K562 (cell line): ENCODE measurements at regions not wholly inside any gene's neighbourhood (a gene's known extent, or its start where the extent isn't known, plus 50 kb on each side); places are given as distances from the start of the nearest gene placed in this dataset.

ENCODE experiments used
- ATAC-seq: fragments of 200-7000 bp; cut with Tn5 transposase; 3 replicates; pipeline ENCODE4 v1.9.1; 2020; ENCODE audit warnings: moderate library complexity
- BruUV-seq: library from RNA; stranded (reverse); fragments of 400-500 nt; replicated peaks from 2 replicates; lab custom pipeline; 2021; lab: Mats Ljungman, UMichigan
- CTCF ChIA-PET: fragments of 300-600 bp; formaldehyde crosslinking; extraction: SDS; loops from one replicate; lab custom pipeline; 2021; ENCODE audit warnings: low intra/inter-chr PET ratio; lab: Yijun Ruan, JAX
- POLR2A ChIA-PET: fragments of 300-600, 350-650 bp; sonication (Branson Sonifier 250); formaldehyde crosslinking; extraction: SDS; loops from one replicate; lab custom pipeline; 2021; ENCODE audit warnings: antibody characterized with exemption, inconsistent platforms; lab: Yijun Ruan, JAX
- DNase-seq, 4 experiments: peaks; one replicate each; pipeline versions ENCODE4 v3.0.0 to v3.0.0-alpha.2; 2011 to 2018; ENCODE audit warnings: low spot score in 3 of 4, mixed read lengths in 3 of 4; ENCODE audit errors: extremely low read depth in 1 of 4
- FAIRE-seq: peaks from 2 replicates; lab custom pipeline; 2011; peaks lifted over from hg19 to GRCh38; lab: Jason Lieb, UNC
- H2AFZ ChIP-seq: 2 replicates; pipeline ENCODE4 v1.6.0; 2011; ENCODE audit warnings: low read depth, low read length, control low read depth, inconsistent platforms
- H3K27ac ChIP-seq: fragments of 200-600 bp; 3 replicates; pipeline ENCODE4 v1.8.0; 2011; ENCODE audit warnings: low read depth, mild to moderate bottlenecking, control low read depth, inconsistent platforms, low read length, moderate library complexity, mixed read lengths; ENCODE audit errors: extremely low read depth
- H3K27me3 ChIP-seq, 2 experiments: fragments of 300-600 bp in 1 of 2; 2 replicates in 1 of 2; 3 replicates in 1 of 2; pipeline versions ENCODE4 v1.6.0 to v1.8.0; 2011; ENCODE audit warnings: inconsistent platforms in 2 of 2, low read length in 2 of 2, mild to moderate bottlenecking in 1 of 2, mixed read lengths in 1 of 2, moderate library complexity in 1 of 2; ENCODE audit not compliant: control insufficient read depth in 2 of 2, insufficient read depth in 2 of 2
- H3K36me3 ChIP-seq: fragments of 300-600 bp; 3 replicates; pipeline ENCODE4 v1.8.0; 2011; ENCODE audit warnings: mild to moderate bottlenecking, low read length, inconsistent platforms; ENCODE audit not compliant: control insufficient read depth, insufficient read depth
- H3K4me1 ChIP-seq, 2 experiments: fragments of 200-600 bp in 1 of 2; replicated peaks in 1 of 2; 2 replicates in 1 of 2; 3 replicates in 1 of 2; pipeline versions ENCODE4 v1.5.1 to v1.8.0; 2011; ENCODE audit warnings: inconsistent platforms in 2 of 2, low read length in 2 of 2, mild to moderate bottlenecking in 1 of 2, mixed read lengths in 1 of 2, moderate library complexity in 1 of 2; ENCODE audit not compliant: control insufficient read depth in 2 of 2, insufficient read depth in 2 of 2
- H3K4me2 ChIP-seq: 2 replicates; pipeline ENCODE4 v1.6.1; 2011; ENCODE audit warnings: low read length, control low read depth, inconsistent platforms, mixed read lengths; ENCODE audit not compliant: insufficient read depth
- H3K4me3 ChIP-seq: fragments of 200-600 bp; sonication (generic), shearing (Covaris generic); 2 replicates; pipeline ENCODE4 v1.5.1; 2016; ENCODE audit warnings: control low read depth, inconsistent platforms
- H3K79me2 ChIP-seq: fragments of 200-600 bp; 3 replicates; pipeline ENCODE4 v1.8.0; 2011; ENCODE audit warnings: low read length, inconsistent platforms; ENCODE audit not compliant: control insufficient read depth, insufficient read depth
- H3K9ac ChIP-seq, 2 experiments: 2 replicates each; pipeline versions ENCODE4 v1.6.0 to v1.6.1; 2011; ENCODE audit warnings: low read depth in 2 of 2, low read length in 2 of 2, control low read depth in 1 of 2, inconsistent platforms in 1 of 2, mild to moderate bottlenecking in 1 of 2, mixed read lengths in 1 of 2; ENCODE audit not compliant: insufficient read depth in 1 of 2
- H3K9me1 ChIP-seq: one replicate; pipeline ENCODE4 v1.6.0; 2011; ENCODE audit warnings: inconsistent platforms, mild to moderate bottlenecking, low read length, moderate library complexity; ENCODE audit not compliant: control insufficient read depth, insufficient read depth
- H3K9me3 ChIP-seq: replicated peaks from 2 replicates; pipeline ENCODE4 v1.5.1; 2011; ENCODE audit warnings: low read depth, low read length, inconsistent platforms; ENCODE audit not compliant: control insufficient read depth, insufficient read depth
- H4K20me1 ChIP-seq: replicated peaks from 2 replicates; pipeline ENCODE4 v1.6.1; 2011; ENCODE audit warnings: low read length, inconsistent platforms, mixed read lengths; ENCODE audit not compliant: control insufficient read depth, insufficient read depth
- ARID2 ChIP-seq: fragments of 450-650 bp; IDR thresholded peaks from 2 replicates; pipeline ENCODE4 v1.6.1; 2017; ENCODE audit warnings: antibody characterized with exemption, mild to moderate bottlenecking
- CBFB ChIP-seq: sonication (generic); formaldehyde crosslinking; IDR thresholded peaks from 2 replicates; pipeline ENCODE4 v1.4.0; 2020; ENCODE audit warnings: mild to moderate bottlenecking, missing genetic modification reagents
- ELF2 ChIP-seq: fragments of 250-450 bp; sonication (Bioruptor Pico); IDR thresholded peaks from 2 replicates; pipeline ENCODE4 v1.5.0; 2021; ENCODE audit warnings: mild to moderate bottlenecking
- FOXJ2 ChIP-seq: fragments of 200-800 bp; sonication (Bioruptor generic); IDR thresholded peaks from 2 replicates; pipeline ENCODE4 v1.6.1; 2016; ENCODE audit warnings: missing genetic modification characterization, missing compliant biosample characterization
- GTF2E2 ChIP-seq: fragments of 200-800 bp; sonication (Bioruptor generic); IDR thresholded peaks from 2 replicates; pipeline ENCODE4 v1.6.1; 2016; ENCODE audit warnings: missing genetic modification characterization, missing compliant biosample characterization
- KDM5B ChIP-seq: fragments of 200-600 bp; sonication (generic); IDR thresholded peaks from 2 replicates; pipeline ENCODE4 v1.6.1; 2012; ENCODE audit warnings: low read depth, mild to moderate bottlenecking, moderate library complexity, low read length, control low read depth, inconsistent platforms; ENCODE audit not compliant: insufficient replicate concordance
- KLF6 ChIP-seq: fragments of 250-450 bp; sonication (Bioruptor Pico); IDR thresholded peaks from 2 replicates; pipeline ENCODE4 v1.4.0; 2020; ENCODE audit warnings: mild to moderate bottlenecking, moderate library complexity, borderline replicate concordance
- PHB ChIP-seq: fragments of 250-450 bp; sonication (Bioruptor Pico); IDR thresholded peaks from 2 replicates; pipeline ENCODE4 v1.5.0; 2021
- PTBP1 ChIP-seq: fragments of 200-400 bp; formaldehyde crosslinking; IDR thresholded peaks from 2 replicates; pipeline ENCODE4 v1.6.1; 2017; ENCODE audit warnings: low read depth, low read length
- RBM15 ChIP-seq: fragments of 200-400 bp; formaldehyde crosslinking; IDR thresholded peaks from 2 replicates; pipeline ENCODE4 v1.6.1; 2018; ENCODE audit warnings: mild to moderate bottlenecking, low read length, moderate library complexity; ENCODE audit not compliant: insufficient read depth
- TAF7 ChIP-seq: fragments of 450-650 bp; IDR thresholded peaks from 2 replicates; pipeline ENCODE4 v1.6.1; 2016; ENCODE audit warnings: missing genetic modification characterization, missing compliant biosample characterization
- in situ Hi-C: fragments of 300-500 bp; cut with MboI; formaldehyde crosslinking; loops from 4 replicates; pipeline ENCODE4 v1.15.0; 2018; ENCODE audit warnings: inconsistent platforms, mixed read lengths
- intact Hi-C: fragments of 100-400 bp; cut with micrococcal nuclease; formaldehyde crosslinking; loops from 2 replicates; pipeline ENCODE4 v1.14.2; 2022
- TF ChIP-seq, protein P1 (sequence below): sonication (generic); formaldehyde crosslinking; IDR thresholded peaks from 2 replicates; pipeline ENCODE4 v1.8.0; 2022; ENCODE audit warnings: missing genetic modification reagents, mild to moderate bottlenecking, moderate library complexity, borderline replicate concordance
- TF ChIP-seq, protein P2 (sequence below): fragments of 450-650 bp; IDR thresholded peaks from 2 replicates; pipeline ENCODE4 v1.7.0; 2016; ENCODE audit warnings: borderline replicate concordance
- TF ChIP-seq, protein P3 (sequence below): fragments of 450-650 bp; formaldehyde crosslinking; IDR thresholded peaks from 2 replicates; pipeline ENCODE4 v1.4.0; 2022; ENCODE audit warnings: mild to moderate bottlenecking, moderate library complexity
- TF ChIP-seq, protein P4 (sequence below), 2 experiments: fragments of 450-650 bp; conservative IDR thresholded peaks; 2 replicates each; pipeline ENCODE4 v1.6.1; 2017; ENCODE audit warnings: mild to moderate bottlenecking in 2 of 2, moderate library complexity in 2 of 2

DNA sequence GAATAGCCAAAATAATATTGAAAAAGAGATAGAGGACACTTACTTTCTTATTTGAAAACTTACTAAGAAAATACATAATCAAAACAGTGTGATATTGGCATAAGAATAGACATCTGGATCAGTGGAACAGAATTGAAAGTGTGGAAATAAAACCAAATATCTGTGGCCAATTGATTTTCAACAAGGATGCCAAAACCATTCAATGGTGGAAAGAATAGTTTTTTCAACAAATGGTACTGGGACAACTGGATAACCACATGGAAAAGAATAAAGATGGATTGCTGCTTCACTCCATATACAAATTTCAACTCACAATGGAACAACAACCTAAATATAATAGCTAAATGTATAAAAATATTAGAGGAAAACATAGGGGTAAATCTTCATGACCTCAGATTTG lies 152.5 kb upstream of the GPR149 start:
- ChIA-PET POLR2A (no interaction called here), CTCF (no interaction called here)
- Histone ChIP-seq H3K36me3 (no peaks in the 10 kb centered on the region), H3K79me2 (no peaks in the 10 kb centered on the region), H2AFZ (no peak overlapping the region), H3K4me3 (no peak overlapping the region), H3K27me3 (no peaks in the 10 kb centered on the region), H3K4me1 (no peaks in the 10 kb centered on the region), H3K9me3 (no peaks in the 10 kb centered on the region), H3K9ac (no peak overlapping the region), H3K9me1 (no peaks in the 10 kb centered on the region), H4K20me1 (no peaks in the 10 kb centered on the region), H3K4me2 (no peak overlapping the region), H3K27ac (no peak overlapping the region)
- FAIRE-seq (no peak), DNase-seq (no peak), ATAC-seq (no peak)
- BruUV-seq = no TSS peak
- in situ Hi-C loops (no loop called here), intact Hi-C loops (loop anchor here (10.0 kb wide), 1 partner anchor 132 kb away; no protein-coding TSS in a partner anchor)
- TF ChIP-seq, protein P1, sequence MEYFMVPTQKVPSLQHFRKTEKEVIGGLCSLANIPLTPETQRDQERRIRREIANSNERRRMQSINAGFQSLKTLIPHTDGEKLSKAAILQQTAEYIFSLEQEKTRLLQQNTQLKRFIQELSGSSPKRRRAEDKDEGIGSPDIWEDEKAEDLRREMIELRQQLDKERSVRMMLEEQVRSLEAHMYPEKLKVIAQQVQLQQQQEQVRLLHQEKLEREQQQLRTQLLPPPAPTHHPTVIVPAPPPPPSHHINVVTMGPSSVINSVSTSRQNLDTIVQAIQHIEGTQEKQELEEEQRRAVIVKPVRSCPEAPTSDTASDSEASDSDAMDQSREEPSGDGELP (CRISPR knock-in tag) = no peak
- TF ChIP-seq, protein P2, sequence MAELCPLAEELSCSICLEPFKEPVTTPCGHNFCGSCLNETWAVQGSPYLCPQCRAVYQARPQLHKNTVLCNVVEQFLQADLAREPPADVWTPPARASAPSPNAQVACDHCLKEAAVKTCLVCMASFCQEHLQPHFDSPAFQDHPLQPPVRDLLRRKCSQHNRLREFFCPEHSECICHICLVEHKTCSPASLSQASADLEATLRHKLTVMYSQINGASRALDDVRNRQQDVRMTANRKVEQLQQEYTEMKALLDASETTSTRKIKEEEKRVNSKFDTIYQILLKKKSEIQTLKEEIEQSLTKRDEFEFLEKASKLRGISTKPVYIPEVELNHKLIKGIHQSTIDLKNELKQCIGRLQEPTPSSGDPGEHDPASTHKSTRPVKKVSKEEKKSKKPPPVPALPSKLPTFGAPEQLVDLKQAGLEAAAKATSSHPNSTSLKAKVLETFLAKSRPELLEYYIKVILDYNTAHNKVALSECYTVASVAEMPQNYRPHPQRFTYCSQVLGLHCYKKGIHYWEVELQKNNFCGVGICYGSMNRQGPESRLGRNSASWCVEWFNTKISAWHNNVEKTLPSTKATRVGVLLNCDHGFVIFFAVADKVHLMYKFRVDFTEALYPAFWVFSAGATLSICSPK = no peak
- TF ChIP-seq CBFB = no peak
- TF ChIP-seq, protein P3, sequence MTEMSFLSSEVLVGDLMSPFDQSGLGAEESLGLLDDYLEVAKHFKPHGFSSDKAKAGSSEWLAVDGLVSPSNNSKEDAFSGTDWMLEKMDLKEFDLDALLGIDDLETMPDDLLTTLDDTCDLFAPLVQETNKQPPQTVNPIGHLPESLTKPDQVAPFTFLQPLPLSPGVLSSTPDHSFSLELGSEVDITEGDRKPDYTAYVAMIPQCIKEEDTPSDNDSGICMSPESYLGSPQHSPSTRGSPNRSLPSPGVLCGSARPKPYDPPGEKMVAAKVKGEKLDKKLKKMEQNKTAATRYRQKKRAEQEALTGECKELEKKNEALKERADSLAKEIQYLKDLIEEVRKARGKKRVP = no peak
- TF ChIP-seq GTF2E2 = no peak
- TF ChIP-seq KDM5B = no peak
- TF ChIP-seq ARID2 = no peak
- TF ChIP-seq PHB = no peak
- no peak for TF ChIP-seq KLF6
- TF ChIP-seq RBM15 = no peak
- TF ChIP-seq, protein P4, sequence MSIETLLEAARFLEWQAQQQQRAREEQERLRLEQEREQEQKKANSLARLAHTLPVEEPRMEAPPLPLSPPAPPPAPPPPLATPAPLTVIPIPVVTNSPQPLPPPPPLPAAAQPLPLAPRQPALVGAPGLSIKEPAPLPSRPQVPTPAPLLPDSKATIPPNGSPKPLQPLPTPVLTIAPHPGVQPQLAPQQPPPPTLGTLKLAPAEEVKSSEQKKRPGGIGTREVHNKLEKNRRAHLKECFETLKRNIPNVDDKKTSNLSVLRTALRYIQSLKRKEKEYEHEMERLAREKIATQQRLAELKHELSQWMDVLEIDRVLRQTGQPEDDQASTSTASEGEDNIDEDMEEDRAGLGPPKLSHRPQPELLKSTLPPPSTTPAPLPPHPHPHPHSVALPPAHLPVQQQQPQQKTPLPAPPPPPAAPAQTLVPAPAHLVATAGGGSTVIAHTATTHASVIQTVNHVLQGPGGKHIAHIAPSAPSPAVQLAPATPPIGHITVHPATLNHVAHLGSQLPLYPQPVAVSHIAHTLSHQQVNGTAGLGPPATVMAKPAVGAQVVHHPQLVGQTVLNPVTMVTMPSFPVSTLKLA (conservative IDR thresholded peaks at IDR 0.05) = no peak
- TF ChIP-seq PTBP1 = no peak
- TF ChIP-seq FOXJ2 (tag) = no peak
- TF ChIP-seq TAF7 (tag) = no peak
- TF ChIP-seq ELF2 (CRISPR knock-in tag) = no peak
